ENCODE measurements at regions not wholly inside any gene's neighbourhood (a gene's known extent, or its start where the extent isn't known, plus 50 kb on each side); places are given as distances from the start of the nearest gene placed in this dataset.

GRCh38 chr5:163619273-163619934, 114.0 kb downstream of the MAT2B start:
- DNase-seq (ENCODE audit: low read depth in 4 of 4, low spot score in 3 of 4), result no peak

GRCh38 chr5:163619951-163620350, 114.5 kb downstream of the MAT2B start:
- no peak for DNase-seq (ENCODE audit: low read depth in 4 of 4, low spot score in 3 of 4)

- no peak for DNase-seq (ENCODE audit: low read depth in 4 of 4, low spot score in 3 of 4)
These were observed 117.4 kb downstream of the MAT2B start for GRCh38 chr5:163622799-163623198.

- no peak for DNase-seq (ENCODE audit: low read depth in 4 of 4, low spot score in 3 of 4)
These were observed 118.1 kb downstream of the MAT2B start for GRCh38 chr5:163623524-163623923.

GRCh38 chr5:163623986-163624385, 118.6 kb downstream of the MAT2B start:
- DNase-seq (ENCODE audit: low read depth in 4 of 4, low spot score in 3 of 4), result peak in 1 of 4 donors; percentile 6

GRCh38 chr5:163624431-163624830, 119.0 kb downstream of the MAT2B start:
- DNase-seq (ENCODE audit: low read depth in 4 of 4, low spot score in 3 of 4), result no peak

- DNase-seq (ENCODE audit: low read depth in 4 of 4, low spot score in 3 of 4), result no peak
These were observed 121.5 kb downstream of the MAT2B start for GRCh38 chr5:163626904-163627434.

- no peak for DNase-seq (ENCODE audit: low read depth in 4 of 4, low spot score in 3 of 4)
These were observed 126.4 kb downstream of the MAT2B start for GRCh38 chr5:163631856-163632255.

- DNase-seq (ENCODE audit: low read depth in 4 of 4, low spot score in 3 of 4), result no peak
These were observed 128.6 kb downstream of the MAT2B start for GRCh38 chr5:163633926-163634460.

GRCh38 chr5:163635631-163636030, 130.2 kb downstream of the MAT2B start:
- DNase-seq (ENCODE audit: low read depth in 4 of 4, low spot score in 3 of 4), result no peak

- no peak for DNase-seq (ENCODE audit: low read depth in 4 of 4, low spot score in 3 of 4)
These were observed 137.5 kb downstream of the MAT2B start for GRCh38 chr5:163642904-163643303.

- DNase-seq (ENCODE audit: low read depth in 4 of 4, low spot score in 3 of 4), result no peak
These were observed 140.3 kb downstream of the MAT2B start for GRCh38 chr5:163645421-163646416.

GRCh38 chr5:163649514-163649913, 144.1 kb downstream of the MAT2B start:
- DNase-seq (ENCODE audit: low read depth in 4 of 4, low spot score in 3 of 4), result no peak

- DNase-seq (ENCODE audit: low read depth in 4 of 4, low spot score in 3 of 4), result no peak
These were observed 148.1 kb downstream of the MAT2B start for GRCh38 chr5:163653526-163653925.

GRCh38 chr5:163658702-163659567, 153.5 kb downstream of the MAT2B start:
- DNase-seq (ENCODE audit: low read depth in 4 of 4, low spot score in 3 of 4), result no peak

- no peak for DNase-seq (ENCODE audit: low read depth in 4 of 4, low spot score in 3 of 4)
These were observed 154.1 kb downstream of the MAT2B start for GRCh38 chr5:163659568-163659902.

- DNase-seq (ENCODE audit: low read depth in 4 of 4, low spot score in 3 of 4), result no peak
These were observed 155.1 kb downstream of the MAT2B start for GRCh38 chr5:163660486-163660885.

GRCh38 chr5:163661360-163661759, 155.9 kb downstream of the MAT2B start:
- no peak for DNase-seq (ENCODE audit: low read depth in 4 of 4, low spot score in 3 of 4)

- DNase-seq (ENCODE audit: low read depth in 4 of 4, low spot score in 3 of 4), result no peak
These were observed 164.6 kb downstream of the MAT2B start for GRCh38 chr5:163670036-163670435.

GRCh38 chr5:163677092-163677491, 171.7 kb downstream of the MAT2B start:
- no peak for DNase-seq (ENCODE audit: low read depth in 4 of 4, low spot score in 3 of 4)
